HEK293 (cell line): ENCODE measurements at regions not wholly inside any gene's neighbourhood (a gene's known extent, or its start where the extent isn't known, plus 50 kb on each side); places are given as distances from the start of the nearest gene placed in this dataset.

ENCODE experiments used
- REST ChIP-seq: fragments of 450-650 bp; formaldehyde crosslinking; IDR thresholded peaks from 2 replicates; pipeline ENCODE4 v1.5.1; 2016; ENCODE audit warnings: missing biosample characterization, missing genetic modification characterization
- ZNF324 ChIP-seq: fragments of 450-650 bp; formaldehyde crosslinking; IDR thresholded peaks from 2 replicates; pipeline ENCODE4 v1.5.1; 2016; ENCODE audit warnings: missing biosample characterization, missing genetic modification characterization
- TF ChIP-seq, protein P1 (sequence below): fragments of 450-650 bp; formaldehyde crosslinking; IDR thresholded peaks from 2 replicates; pipeline ENCODE4 v1.5.1; 2016; ENCODE audit warnings: missing biosample characterization, missing genetic modification characterization

DNA sequence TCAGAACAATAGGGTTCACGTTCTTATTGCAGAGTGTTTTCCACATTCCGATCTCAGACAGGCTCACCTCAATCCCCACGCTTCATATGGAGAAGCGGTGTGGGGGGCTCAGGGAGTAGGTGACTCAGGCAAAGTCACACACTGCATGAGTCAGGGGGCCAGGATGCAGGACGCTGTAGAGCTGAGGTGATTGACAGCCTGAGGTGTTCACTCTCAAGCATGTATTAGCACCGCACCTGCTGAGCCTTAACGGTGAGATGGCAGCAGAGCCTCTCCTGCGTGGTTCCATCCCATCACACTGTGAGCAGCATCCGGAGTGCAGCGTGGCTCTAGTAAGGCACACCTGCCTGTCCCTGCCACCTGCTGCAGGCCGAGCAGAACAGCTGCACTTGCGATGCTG lies 194.0 kb downstream of the IRX2 start:
- TF ChIP-seq, protein P1, sequence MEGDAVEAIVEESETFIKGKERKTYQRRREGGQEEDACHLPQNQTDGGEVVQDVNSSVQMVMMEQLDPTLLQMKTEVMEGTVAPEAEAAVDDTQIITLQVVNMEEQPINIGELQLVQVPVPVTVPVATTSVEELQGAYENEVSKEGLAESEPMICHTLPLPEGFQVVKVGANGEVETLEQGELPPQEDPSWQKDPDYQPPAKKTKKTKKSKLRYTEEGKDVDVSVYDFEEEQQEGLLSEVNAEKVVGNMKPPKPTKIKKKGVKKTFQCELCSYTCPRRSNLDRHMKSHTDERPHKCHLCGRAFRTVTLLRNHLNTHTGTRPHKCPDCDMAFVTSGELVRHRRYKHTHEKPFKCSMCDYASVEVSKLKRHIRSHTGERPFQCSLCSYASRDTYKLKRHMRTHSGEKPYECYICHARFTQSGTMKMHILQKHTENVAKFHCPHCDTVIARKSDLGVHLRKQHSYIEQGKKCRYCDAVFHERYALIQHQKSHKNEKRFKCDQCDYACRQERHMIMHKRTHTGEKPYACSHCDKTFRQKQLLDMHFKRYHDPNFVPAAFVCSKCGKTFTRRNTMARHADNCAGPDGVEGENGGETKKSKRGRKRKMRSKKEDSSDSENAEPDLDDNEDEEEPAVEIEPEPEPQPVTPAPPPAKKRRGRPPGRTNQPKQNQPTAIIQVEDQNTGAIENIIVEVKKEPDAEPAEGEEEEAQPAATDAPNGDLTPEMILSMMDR: no peak
- TF ChIP-seq REST (no peak), ZNF324 (no peak)
